HepG2 (cell line): ENCODE measurements at regions not wholly inside any gene's neighbourhood (a gene's known extent, or its start where the extent isn't known, plus 50 kb on each side); places are given as distances from the start of the nearest gene placed in this dataset.

ENCODE experiments used
- ATAC-seq: fragments of 200-7000 bp; cut with Tn5 transposase; 3 replicates; pipeline ENCODE4 v1.9.1; 2020; ENCODE audit warnings: mild to moderate bottlenecking, moderate library complexity
- BruUV-seq: library from RNA; stranded (reverse); fragments of 400-500 nt; replicated peaks from 2 replicates; lab custom pipeline; 2021; lab: Mats Ljungman, UMichigan
- CTCF ChIA-PET: fragments of 300-600 bp; formaldehyde crosslinking; extraction: SDS; loops from one replicate; lab custom pipeline; 2021; ENCODE audit warnings: low total read pairs, inconsistent platforms, low intra/inter-chr PET ratio; lab: Yijun Ruan, JAX
- POLR2A ChIA-PET: fragments of 350-600 bp; sonication (Branson Sonifier 250); formaldehyde crosslinking; loops from one replicate; lab custom pipeline; 2020; ENCODE audit warnings: antibody characterized with exemption, inconsistent platforms; lab: Yijun Ruan, JAX
- DNase-seq: peaks from one replicate; pipeline ENCODE4 v3.0.0-alpha.2; 2015; ENCODE audit warnings: low spot score
- FAIRE-seq: peaks from 3 replicates; lab custom pipeline; 2011; peaks lifted over from hg19 to GRCh38; lab: Jason Lieb, UNC
- H2AFZ ChIP-seq: one replicate; pipeline ENCODE4 v1.6.1; 2011; ENCODE audit warnings: low read length, inconsistent platforms
- H3K27ac ChIP-seq: fragments of 300-600 bp; 3 replicates; pipeline ENCODE4 v1.8.0; 2011; ENCODE audit warnings: mixed run types, mild to moderate bottlenecking, mixed read lengths, low read length, inconsistent platforms; ENCODE audit not compliant: insufficient read depth; ENCODE audit errors: extremely low read length
- H3K27me3 ChIP-seq, 2 experiments: fragments of 200-600 bp in 1 of 2; 2 replicates in 1 of 2; 3 replicates in 1 of 2; pipeline versions ENCODE4 v1.6.0 to v1.8.0; 2011; ENCODE audit warnings: low read length in 2 of 2, mild to moderate bottlenecking in 2 of 2, moderate library complexity in 2 of 2, inconsistent platforms in 1 of 2; ENCODE audit not compliant: insufficient read depth in 2 of 2, control insufficient read depth in 1 of 2
- H3K36me3 ChIP-seq, 2 experiments: fragments of 200-600 bp in 1 of 2; replicated peaks in 1 of 2; 2 replicates in 1 of 2; 3 replicates in 1 of 2; pipeline versions ENCODE4 v1.5.1 to v1.8.0; 2011; ENCODE audit warnings: low read length in 2 of 2, inconsistent platforms in 1 of 2; ENCODE audit not compliant: insufficient read depth in 2 of 2, control insufficient read depth in 1 of 2
- H3K4me1 ChIP-seq: 2 replicates; pipeline ENCODE4 v1.5.1; 2012; ENCODE audit warnings: low read length, inconsistent platforms; ENCODE audit not compliant: insufficient read depth
- H3K4me2 ChIP-seq: 2 replicates; pipeline ENCODE4 v1.6.0; 2011; ENCODE audit warnings: low read depth, low read length, inconsistent platforms
- H3K4me3 ChIP-seq, 3 experiments: fragments of 200-600 bp in 1 of 3; sonication (generic), shearing (Covaris generic) in 1 of 3; replicated peaks in 1 of 3; 2 replicates each; pipeline ENCODE4 v1.5.1; 2011 to 2016; ENCODE audit warnings: low read length in 3 of 3, inconsistent platforms in 2 of 3, low read depth in 2 of 3, mild to moderate bottlenecking in 2 of 3, control low read depth in 1 of 3, mixed read lengths in 1 of 3; ENCODE audit not compliant: insufficient read depth in 1 of 3
- H3K79me2 ChIP-seq: one replicate; pipeline ENCODE4 v1.6.1; 2011; ENCODE audit warnings: low read length, inconsistent platforms; ENCODE audit not compliant: insufficient read depth
- H3K9ac ChIP-seq: 2 replicates; pipeline ENCODE4 v1.6.0; 2011; ENCODE audit warnings: mild to moderate bottlenecking, low read depth, low read length, inconsistent platforms; ENCODE audit not compliant: insufficient read depth
- H3K9me3 ChIP-seq: 2 replicates; pipeline ENCODE4 v1.5.1; 2012; ENCODE audit warnings: mild to moderate bottlenecking, low read length
- H4K20me1 ChIP-seq: 2 replicates; pipeline ENCODE4 v1.6.0; 2011; ENCODE audit warnings: inconsistent platforms, mild to moderate bottlenecking, low read length, moderate library complexity; ENCODE audit not compliant: insufficient read depth
- ARNTL ChIP-seq: sonication (generic); formaldehyde crosslinking; IDR thresholded peaks from 2 replicates; pipeline ENCODE4 v1.4.0; 2020; ENCODE audit warnings: mild to moderate bottlenecking, missing genetic modification reagents
- EEA1 ChIP-seq: sonication (generic); formaldehyde crosslinking; IDR thresholded peaks from 2 replicates; pipeline ENCODE4 v1.5.1; 2020; ENCODE audit warnings: mild to moderate bottlenecking, missing genetic modification reagents, borderline replicate concordance
- GATA4 ChIP-seq: sonication (generic); IDR thresholded peaks from 2 replicates; pipeline ENCODE4 v1.6.1; 2016; ENCODE audit warnings: antibody characterized with exemption, low read depth, borderline replicate concordance
- MAX ChIP-seq: IDR thresholded peaks from 2 replicates; pipeline ENCODE4 v1.6.1; 2012; ENCODE audit warnings: inconsistent platforms
- NFE2L2 ChIP-seq: fragments of 150-350 bp; IDR thresholded peaks from 2 replicates; pipeline ENCODE4 v1.6.1; 2014; ENCODE audit warnings: low read length
- NFKBIZ ChIP-seq: IDR thresholded peaks from 2 replicates; pipeline ENCODE4 v1.6.1; 2018; ENCODE audit warnings: missing genetic modification reagents, missing compliant biosample characterization
- RARA ChIP-seq: IDR thresholded peaks from 2 replicates; pipeline ENCODE4 v1.6.1; 2016; ENCODE audit warnings: missing genetic modification reagents, missing compliant biosample characterization
- TGIF2 ChIP-seq: IDR thresholded peaks from 2 replicates; pipeline ENCODE4 v1.6.1; 2016; ENCODE audit warnings: control low read depth, missing compliant biosample characterization
- ZMAT3 ChIP-seq: sonication (generic); formaldehyde crosslinking; conservative IDR thresholded peaks from 2 replicates; pipeline ENCODE4 v1.7.0; 2021; ENCODE audit warnings: missing genetic modification reagents
- ZNF138 ChIP-seq: sonication (generic); formaldehyde crosslinking; IDR thresholded peaks from 2 replicates; pipeline ENCODE4 v1.5.0; 2020; ENCODE audit warnings: mild to moderate bottlenecking, low read depth, missing genetic modification reagents
- ZNF143 ChIP-seq: sonication (generic); formaldehyde crosslinking; IDR thresholded peaks from 2 replicates; pipeline ENCODE4 v1.4.0; 2020; ENCODE audit warnings: missing genetic modification reagents
- ZNF431 ChIP-seq: sonication (generic); formaldehyde crosslinking; IDR thresholded peaks from 2 replicates; pipeline ENCODE4 v1.9.0; 2022; ENCODE audit warnings: missing genetic modification reagents, low read depth, mild to moderate bottlenecking, borderline replicate concordance
- ZNF44 ChIP-seq: sonication (generic); formaldehyde crosslinking; IDR thresholded peaks from 2 replicates; pipeline ENCODE4 v1.5.1; 2020; ENCODE audit warnings: mild to moderate bottlenecking, missing genetic modification reagents
- ZNF512 ChIP-seq: sonication (generic); formaldehyde crosslinking; IDR thresholded peaks from 2 replicates; pipeline ENCODE4 v1.4.0; 2020; ENCODE audit warnings: mild to moderate bottlenecking, missing genetic modification reagents
- ZNF770 ChIP-seq: sonication (generic); formaldehyde crosslinking; IDR thresholded peaks from 2 replicates; pipeline ENCODE4 v1.5.0; 2020; ENCODE audit warnings: mild to moderate bottlenecking, missing genetic modification reagents
- WGBS: methylation state at CpG from one replicate; pipeline ENCODE4 v1.1.6; 2017; ENCODE audit warnings: low lambda C conversion rate; 5-methylcytosine and 5-hydroxymethylcytosine counted together
- in situ Hi-C: cut with HindIII; loops from 2 replicates; pipeline ENCODE4 v1.10.0; 2017; ENCODE audit warnings: low pct_unique_long_range_greater_than_20kb; ENCODE audit not compliant: extremely low pct_ligation_motif_present
- intact Hi-C: fragments of 100-400 bp; cut with micrococcal nuclease; formaldehyde crosslinking; loops from one replicate; pipeline ENCODE4 v1.10.0; 2022; ENCODE audit not compliant: unreplicated experiment

GRCh38 chr10:9195385-9195784 lies 1140.9 kb downstream of the GATA3 start:
- Histone ChIP-seq H3K27me3 (no peaks in the 10 kb centered on the region), H4K20me1 (no peaks in the 10 kb centered on the region), H3K4me1 (no peaks in the 10 kb centered on the region), H3K9me3 (no peaks in the 10 kb centered on the region), H3K4me2 (no peak overlapping the region), H3K36me3 (no peaks in the 10 kb centered on the region), H3K9ac (no peak overlapping the region)
- FAIRE-seq: no peak
- BruUV-seq: no TSS peak
- no peak for DNase-seq
- ATAC-seq: no peak
- intact Hi-C loops (no loop called here), in situ Hi-C loops (no loop called here)
- TF ChIP-seq NFKBIZ: no peak
- no peak for TF ChIP-seq ZNF44 (CRISPR knock-in tag)
- no peak for TF ChIP-seq ZNF512 (CRISPR knock-in tag)
- TF ChIP-seq EEA1 (CRISPR knock-in tag): no peak
- no peak for TF ChIP-seq GATA4
- TF ChIP-seq ZNF138 (CRISPR knock-in tag): no peak
- no peak for TF ChIP-seq ZNF431
- no peak for TF ChIP-seq ZMAT3
- no peak for TF ChIP-seq ZNF770 (CRISPR knock-in tag)
- TF ChIP-seq RARA (CRISPR knock-in tag): no peak
- TF ChIP-seq TGIF2 (CRISPR knock-in tag): no peak
- TF ChIP-seq ARNTL (CRISPR knock-in tag): no peak
- no peak for TF ChIP-seq MAX
- TF ChIP-seq NFE2L2: no peak
- TF ChIP-seq ZNF143 (CRISPR knock-in tag): no peak
- TF ChIP-seq, all 625 proteins: peak for 0
- ChIA-PET CTCF (no interaction called here), POLR2A (no interaction called here)
- no peaks in the 10 kb centered on the region for H3K79me2 ChIP-seq
- no peak overlapping the region for H3K27ac ChIP-seq
- no peak overlapping the region for H3K4me3 ChIP-seq
- WGBS: 0% methylated on average over 2 of the region's 2 CpGs
- H2AFZ ChIP-seq: no peak overlapping the region
